Fibroblast of skin of abdomen (primary cell): ENCODE measurements at regions not wholly inside any gene's neighbourhood (a gene's known extent, or its start where the extent isn't known, plus 50 kb on each side); places are given as distances from the start of the nearest gene placed in this dataset.
"Not testable (repeated sequence)": the region's sequence is repeated elsewhere in the genome, so short reads cannot be mapped to it uniquely, and the experiment has no call there.

Source experiments
- DNase-seq: peaks from one replicate; pipeline ENCODE4 v3.0.0-alpha.2; 2013

- no peak for DNase-seq
These were observed 73.7 kb upstream of the SFSWAP start for GRCh38 chr12:131636940-131637750.

GRCh38 chr12:131637986-131638385 is 72.9 kb upstream of the SFSWAP start:
- DNase-seq: no peak

- no peak for DNase-seq
These were observed 71.5 kb upstream of the SFSWAP start for GRCh38 chr12:131639270-131639940.

GRCh38 chr12:131640525-131640924 is 70.4 kb upstream of the SFSWAP start:
- DNase-seq: no peak

DNA sequence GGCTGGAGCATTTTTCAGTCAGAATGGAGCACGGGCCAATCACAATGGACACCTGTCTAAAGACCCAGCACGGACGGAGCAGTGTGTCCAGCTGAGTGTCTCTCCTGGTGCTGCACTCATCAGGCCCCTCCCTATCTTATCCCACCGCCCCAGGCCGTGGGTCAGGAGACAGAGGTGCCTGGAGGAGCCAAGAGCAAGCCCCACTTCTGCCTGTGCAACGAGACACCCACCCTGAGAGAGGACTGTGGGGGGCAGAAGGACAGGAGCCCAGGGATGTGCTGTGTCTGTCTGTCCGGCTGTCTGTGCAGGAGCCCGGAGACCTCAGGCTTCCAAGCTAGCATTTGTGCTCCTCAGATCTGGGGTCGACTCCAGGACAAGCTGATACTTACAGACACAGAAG is 69.6 kb upstream of the SFSWAP start:
- no peak for DNase-seq

DNA sequence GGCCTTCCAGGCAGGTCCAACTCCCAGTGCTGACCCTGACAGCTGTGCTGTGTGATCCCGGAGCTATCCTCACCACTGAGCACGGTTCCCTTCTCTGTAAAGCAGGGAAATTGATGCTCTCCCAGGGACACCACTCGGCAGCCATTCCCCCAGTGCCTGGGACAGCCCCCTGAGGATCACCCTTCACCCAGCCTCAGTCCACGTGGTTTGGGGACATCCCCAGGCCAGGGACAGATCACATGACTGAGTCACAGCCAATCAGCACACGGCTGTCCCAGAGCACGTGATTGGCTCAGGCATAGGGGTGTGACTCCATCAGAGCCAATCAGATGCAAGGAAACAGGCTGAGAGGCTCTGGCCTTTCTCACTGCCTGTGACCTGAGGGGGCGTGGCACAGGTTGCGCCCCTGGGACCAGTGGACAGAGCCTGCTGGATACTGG is 68.8 kb upstream of the SFSWAP start:
- DNase-seq: no peak

- no peak for DNase-seq
These were observed 68.1 kb upstream of the SFSWAP start for GRCh38 chr12:131642771-131643170.

DNA sequence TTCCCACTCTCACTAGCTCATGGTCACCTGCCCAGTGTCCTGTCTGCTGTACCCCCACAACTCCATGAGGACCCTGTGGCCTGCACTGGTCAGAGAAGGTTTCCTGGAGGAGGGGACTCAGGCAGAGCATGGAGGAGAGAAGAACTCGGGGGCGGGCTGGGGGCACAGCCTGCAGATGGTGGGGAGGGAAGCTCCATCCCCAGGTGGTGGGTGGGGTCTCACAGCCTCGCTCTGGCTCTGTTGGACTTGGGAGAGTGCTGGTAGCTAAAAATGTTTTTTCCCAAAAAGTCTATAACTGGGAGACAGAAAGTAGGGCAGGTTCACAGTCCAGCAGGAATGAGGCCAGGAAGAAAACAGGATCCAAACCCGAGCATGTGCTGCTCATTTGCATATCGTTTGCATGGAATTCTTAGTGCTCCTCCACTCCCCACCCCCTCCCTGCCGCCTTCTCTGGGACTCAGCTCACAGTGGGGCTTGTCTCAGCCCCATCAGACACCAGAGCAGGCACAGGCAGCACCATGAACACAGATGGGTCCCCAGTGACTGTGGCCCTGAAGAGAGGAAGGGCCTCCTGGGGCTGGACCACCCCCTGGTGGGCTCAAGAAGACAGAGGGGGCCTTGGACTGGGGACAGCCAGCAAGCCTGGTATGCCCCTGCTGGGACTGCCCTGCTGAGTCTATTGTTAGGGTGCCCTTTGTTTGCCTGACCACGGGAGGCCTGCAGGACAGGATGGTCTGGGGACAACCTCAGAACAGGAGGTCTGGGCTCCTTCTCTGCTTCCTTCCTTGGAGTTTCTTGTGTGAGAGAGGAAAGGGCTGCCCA is 67.0 kb upstream of the SFSWAP start:
- DNase-seq: no peak

- no peak for DNase-seq
These were observed 66.4 kb upstream of the SFSWAP start for GRCh38 chr12:131644481-131644880.

DNA sequence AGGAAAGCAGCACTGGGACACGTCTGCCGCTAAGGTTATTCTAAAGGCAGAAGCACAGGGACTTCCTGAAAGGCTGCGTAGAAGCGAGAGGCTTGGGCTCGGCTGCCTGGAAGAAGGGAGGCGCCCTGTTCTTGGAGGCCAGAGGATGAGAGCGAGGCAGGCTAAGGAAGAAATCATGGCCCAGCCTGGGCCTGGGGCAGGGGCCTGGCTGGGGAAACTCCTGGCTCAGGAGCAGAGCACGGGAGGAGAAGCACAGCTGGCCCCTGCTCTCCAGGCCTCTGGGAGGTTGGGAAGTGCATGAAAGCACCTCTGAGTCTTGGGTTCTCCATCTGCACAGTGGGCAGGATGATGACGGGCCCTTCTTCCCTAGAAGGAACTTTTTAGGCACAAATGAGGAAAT is 66.0 kb upstream of the SFSWAP start:
- DNase-seq: not testable (repeated sequence)

- DNase-seq: not testable (repeated sequence)
These were observed 65.3 kb upstream of the SFSWAP start for GRCh38 chr12:131645557-131645956.

- DNase-seq: not testable (repeated sequence)
These were observed 64.4 kb upstream of the SFSWAP start for GRCh38 chr12:131646444-131646843.

- no peak for DNase-seq
These were observed 63.2 kb upstream of the SFSWAP start for GRCh38 chr12:131647667-131648066.

GRCh38 chr12:131655469-131656174 is 55.3 kb upstream of the SFSWAP start:
- DNase-seq: not testable (repeated sequence)

- not testable (repeated sequence) for DNase-seq
These were observed 54.1 kb upstream of the SFSWAP start for GRCh38 chr12:131656796-131657195.

DNA sequence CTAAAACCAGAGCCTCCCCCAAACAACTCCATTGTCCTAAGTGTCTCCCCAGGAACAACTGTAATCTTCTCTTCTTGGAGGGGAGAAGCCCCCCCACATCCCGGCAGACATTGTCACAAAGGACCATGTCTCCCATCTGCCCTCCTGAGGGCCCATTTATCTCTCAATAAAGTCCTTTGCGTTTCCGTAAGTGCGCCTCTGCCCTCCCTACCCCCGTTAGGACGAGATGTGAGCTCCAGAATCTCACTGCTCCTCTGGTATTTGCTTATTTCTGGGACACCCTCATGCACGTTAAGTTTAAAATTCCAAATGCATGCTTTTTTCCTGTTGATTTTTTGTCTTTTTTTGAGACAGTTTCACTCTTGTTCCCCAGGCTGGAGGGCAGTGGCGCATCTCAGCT is 52.3 kb upstream of the SFSWAP start:
- DNase-seq: not testable (repeated sequence)

- not testable (repeated sequence) for DNase-seq
These were observed 51.4 kb upstream of the SFSWAP start for GRCh38 chr12:131659484-131659883.

DNA sequence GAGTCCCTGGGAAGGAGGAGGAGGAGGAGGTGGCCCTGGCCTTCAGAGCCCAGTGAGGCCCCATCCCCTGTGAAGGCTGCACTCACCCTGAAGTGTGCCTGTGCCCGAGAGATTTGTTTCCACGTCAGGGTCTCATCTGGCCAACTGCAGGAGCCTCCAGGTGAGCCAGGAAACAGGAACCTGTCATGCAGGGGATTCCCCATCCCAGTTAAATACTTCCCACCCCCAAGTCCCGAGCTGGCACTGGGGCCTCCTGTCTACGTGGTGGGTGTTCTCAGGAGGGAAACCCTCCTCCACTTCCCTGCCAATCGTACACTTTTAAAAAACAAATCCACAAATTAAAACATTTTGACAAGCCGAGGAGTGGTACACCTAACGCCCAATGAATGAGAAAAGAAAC is 50.9 kb upstream of the SFSWAP start:
- DNase-seq: not testable (repeated sequence)

- DNase-seq: not testable (repeated sequence)
These were observed 50.5 kb upstream of the SFSWAP start for GRCh38 chr12:131660401-131660800.
